Ishikawa (cell line): ENCODE measurements at regions not wholly inside any gene's neighbourhood (a gene's known extent, or its start where the extent isn't known, plus 50 kb on each side); places are given as distances from the start of the nearest gene placed in this dataset.

Source experiments
- CEBPB ChIP-seq: IDR thresholded peaks from 2 replicates; pipeline ENCODE4 v1.6.1; 2012
- CREB1 ChIP-seq: IDR thresholded peaks from 2 replicates; pipeline ENCODE4 v1.6.1; 2012; ENCODE audit warnings: low read depth
- EGR1 ChIP-seq: IDR thresholded peaks from 2 replicates; pipeline ENCODE4 v1.6.1; 2012
- EP300 ChIP-seq: IDR thresholded peaks from 2 replicates; pipeline ENCODE4 v1.6.1; 2012; ENCODE audit warnings: borderline replicate concordance
- FOXM1 ChIP-seq: IDR thresholded peaks from 2 replicates; pipeline ENCODE4 v1.6.1; 2012; ENCODE audit warnings: low read depth, borderline replicate concordance
- MAX ChIP-seq: IDR thresholded peaks from 2 replicates; pipeline ENCODE4 v1.6.1; 2012
- NFIC ChIP-seq: IDR thresholded peaks from 2 replicates; pipeline ENCODE4 v1.6.1; 2012
- RAD21 ChIP-seq: IDR thresholded peaks from 2 replicates; pipeline ENCODE4 v1.6.1; 2012; ENCODE audit warnings: low read depth
- REST ChIP-seq: IDR thresholded peaks from 2 replicates; pipeline ENCODE4 v1.6.1; 2012; ENCODE audit warnings: low read depth, mild to moderate bottlenecking
- TAF1 ChIP-seq: IDR thresholded peaks from 2 replicates; pipeline ENCODE4 v1.6.1; 2012; ENCODE audit warnings: low read depth, mild to moderate bottlenecking
- TCF12 ChIP-seq: IDR thresholded peaks from 2 replicates; pipeline ENCODE4 v1.6.1; 2012; ENCODE audit warnings: low read depth
- TEAD4 ChIP-seq: IDR thresholded peaks from 2 replicates; pipeline ENCODE4 v1.6.1; 2012
- USF1 ChIP-seq: IDR thresholded peaks from 2 replicates; pipeline ENCODE4 v1.6.1; 2012
- YY1 ChIP-seq: IDR thresholded peaks from 2 replicates; pipeline ENCODE4 v1.6.1; 2012; ENCODE audit warnings: low read depth
- ZBTB7A ChIP-seq: IDR thresholded peaks from 2 replicates; pipeline ENCODE4 v1.6.1; 2012; ENCODE audit warnings: low read depth

- TF ChIP-seq REST: no peak
- TF ChIP-seq YY1: no peak
- no peak for TF ChIP-seq MAX
- TF ChIP-seq USF1: no peak
- TF ChIP-seq CEBPB: no peak
- no peak for TF ChIP-seq EP300
- TF ChIP-seq TCF12: no peak
- TF ChIP-seq FOXM1: no peak
- no peak for TF ChIP-seq TAF1
- TF ChIP-seq EGR1: no peak
- TF ChIP-seq RAD21: no peak
- no peak for TF ChIP-seq NFIC
- no peak for TF ChIP-seq ZBTB7A
- no peak for TF ChIP-seq TEAD4
- TF ChIP-seq CREB1: no peak
These were observed 194.1 kb downstream of the SH2D1A start for GRCh38 chrX:124540474-124540873.

GRCh38 chrX:124548571-124548970, 202.2 kb downstream of the SH2D1A start:
- no peak for TF ChIP-seq CREB1
- TF ChIP-seq TCF12: no peak
- no peak for TF ChIP-seq MAX
- no peak for TF ChIP-seq ZBTB7A
- no peak for TF ChIP-seq EP300
- TF ChIP-seq NFIC: no peak
- TF ChIP-seq YY1: no peak
- TF ChIP-seq TEAD4: no peak
- no peak for TF ChIP-seq RAD21
- TF ChIP-seq USF1: no peak
- TF ChIP-seq EGR1: no peak
- no peak for TF ChIP-seq REST
- no peak for TF ChIP-seq CEBPB
- TF ChIP-seq FOXM1: no peak
- no peak for TF ChIP-seq TAF1

- TF ChIP-seq EP300 (no peak), USF1 (no peak), TAF1 (no peak), EGR1 (no peak)
These were observed 208.8 kb downstream of the SH2D1A start for GRCh38 chrX:124555036-124555595.

GRCh38 chrX:124557976-124558375, 211.6 kb downstream of the SH2D1A start:
- TF ChIP-seq YY1: no peak
- no peak for TF ChIP-seq EP300
- TF ChIP-seq RAD21: no peak
- TF ChIP-seq USF1: no peak
- no peak for TF ChIP-seq MAX
- no peak for TF ChIP-seq FOXM1
- TF ChIP-seq TEAD4: no peak
- TF ChIP-seq TAF1: no peak

- TF ChIP-seq MAX (no peak), CREB1 (no peak)
These were observed 227.1 kb downstream of the SH2D1A start for GRCh38 chrX:124573468-124573867.

- TF ChIP-seq FOXM1 (no peak), CEBPB (no peak), EP300 (no peak), TEAD4 (no peak), REST (no peak), TAF1 (no peak), NFIC (no peak), YY1 (no peak), USF1 (no peak), RAD21 (no peak), TCF12 (no peak), CREB1 (no peak), MAX (no peak), ZBTB7A (no peak), EGR1 (no peak)
These were observed 246.4 kb downstream of the SH2D1A start for GRCh38 chrX:124592744-124593143.
